HepG2 (cell line): ENCODE measurements at regions not wholly inside any gene's neighbourhood (a gene's known extent, or its start where the extent isn't known, plus 50 kb on each side); places are given as distances from the start of the nearest gene placed in this dataset.

Experiments used
- ATF2 ChIP-seq: sonication (generic); formaldehyde crosslinking; IDR thresholded peaks from 2 replicates; pipeline ENCODE4 v1.4.0; 2020; ENCODE audit warnings: missing genetic modification reagents
- KIAA2018 ChIP-seq: sonication (generic); formaldehyde crosslinking; IDR thresholded peaks from 2 replicates; pipeline ENCODE4 v1.5.0; 2020; ENCODE audit warnings: mild to moderate bottlenecking, missing genetic modification reagents, borderline replicate concordance
- MED8 ChIP-seq: sonication (generic); formaldehyde crosslinking; IDR thresholded peaks from 2 replicates; pipeline ENCODE4 v1.8.1; 2023; ENCODE audit warnings: mild to moderate bottlenecking, missing genetic modification reagents; ENCODE audit not compliant: insufficient replicate concordance
- ZHX1 ChIP-seq: sonication (generic); formaldehyde crosslinking; IDR thresholded peaks from 2 replicates; pipeline ENCODE4 v1.8.1; 2022; ENCODE audit warnings: low read depth, mild to moderate bottlenecking, missing genetic modification reagents
- ZNF674 ChIP-seq: sonication (generic); formaldehyde crosslinking; IDR thresholded peaks from 2 replicates; pipeline ENCODE4 v1.5.0; 2020; ENCODE audit warnings: low read depth, mild to moderate bottlenecking, missing genetic modification reagents
- TF ChIP-seq, protein P1 (sequence below): sonication (generic); formaldehyde crosslinking; IDR thresholded peaks from 2 replicates; pipeline ENCODE4 v1.4.0; 2020; ENCODE audit warnings: low read depth, missing genetic modification reagents

DNA sequence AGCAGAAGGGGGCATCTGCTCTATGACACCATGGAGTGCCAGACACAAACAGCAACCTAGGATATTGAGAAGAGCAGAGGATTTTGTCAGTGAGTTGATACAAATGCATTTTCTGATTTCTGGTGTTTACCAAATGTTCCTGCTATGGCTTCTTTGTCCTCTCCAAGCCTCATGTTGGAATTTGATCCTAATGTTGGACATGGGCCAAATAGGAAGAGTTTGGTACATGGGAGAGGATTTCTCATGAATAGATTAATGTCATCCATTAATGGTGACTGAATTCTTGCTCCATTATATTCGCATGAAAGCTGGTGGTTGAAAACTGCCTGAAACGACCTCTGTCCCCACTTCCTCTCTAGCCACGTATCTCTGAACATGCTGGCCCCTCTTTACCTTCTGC, 1002.2 kb upstream of the FLRT2 start (continued):
- no peak for TF ChIP-seq KIAA2018 (CRISPR knock-in tag)
- no peak for TF ChIP-seq MED8 (CRISPR knock-in tag)
- no peak for TF ChIP-seq ZHX1
- no peak for TF ChIP-seq ATF2 (CRISPR knock-in tag)
- TF ChIP-seq, protein P1, sequence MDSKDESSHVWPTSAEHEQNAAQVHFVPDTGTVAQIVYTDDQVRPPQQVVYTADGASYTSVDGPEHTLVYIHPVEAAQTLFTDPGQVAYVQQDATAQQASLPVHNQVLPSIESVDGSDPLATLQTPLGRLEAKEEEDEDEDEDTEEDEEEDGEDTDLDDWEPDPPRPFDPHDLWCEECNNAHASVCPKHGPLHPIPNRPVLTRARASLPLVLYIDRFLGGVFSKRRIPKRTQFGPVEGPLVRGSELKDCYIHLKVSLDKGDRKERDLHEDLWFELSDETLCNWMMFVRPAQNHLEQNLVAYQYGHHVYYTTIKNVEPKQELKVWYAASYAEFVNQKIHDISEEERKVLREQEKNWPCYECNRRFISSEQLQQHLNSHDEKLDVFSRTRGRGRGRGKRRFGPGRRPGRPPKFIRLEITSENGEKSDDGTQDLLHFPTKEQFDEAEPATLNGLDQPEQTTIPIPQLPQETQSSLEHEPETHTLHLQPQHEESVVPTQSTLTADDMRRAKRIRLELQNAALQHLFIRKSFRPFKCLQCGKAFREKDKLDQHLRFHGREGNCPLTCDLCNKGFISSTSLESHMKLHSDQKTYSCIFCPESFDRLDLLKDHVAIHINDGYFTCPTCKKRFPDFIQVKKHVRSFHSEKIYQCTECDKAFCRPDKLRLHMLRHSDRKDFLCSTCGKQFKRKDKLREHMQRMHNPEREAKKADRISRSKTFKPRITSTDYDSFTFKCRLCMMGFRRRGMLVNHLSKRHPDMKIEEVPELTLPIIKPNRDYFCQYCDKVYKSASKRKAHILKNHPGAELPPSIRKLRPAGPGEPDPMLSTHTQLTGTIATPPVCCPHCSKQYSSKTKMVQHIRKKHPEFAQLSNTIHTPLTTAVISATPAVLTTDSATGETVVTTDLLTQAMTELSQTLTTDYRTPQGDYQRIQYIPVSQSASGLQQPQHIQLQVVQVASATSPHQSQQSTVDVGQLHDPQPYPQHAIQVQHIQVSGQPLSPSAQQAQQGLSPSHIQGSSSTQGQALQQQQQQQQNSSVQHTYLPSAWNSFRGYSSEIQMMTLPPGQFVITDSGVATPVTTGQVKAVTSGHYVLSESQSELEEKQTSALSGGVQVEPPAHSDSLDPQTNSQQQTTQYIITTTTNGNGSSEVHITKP (CRISPR knock-in tag): no peak
- TF ChIP-seq ZNF674 (CRISPR knock-in tag): no peak
